Neural cell (in vitro differentiated cells): ENCODE measurements at regions not wholly inside any gene's neighbourhood (a gene's known extent, or its start where the extent isn't known, plus 50 kb on each side); places are given as distances from the start of the nearest gene placed in this dataset.

ENCODE experiments used
- H2AFZ ChIP-seq: fragments of 200-600, 300-800 bp; sonication (generic), shearing (Covaris generic); 2 replicates; pipeline ENCODE4 v1.6.0; 2014; ENCODE audit warnings: low read depth, mild to moderate bottlenecking, antibody characterized with exemption, low read length, moderate library complexity
- H3F3A ChIP-seq: fragments of 200-600 bp; shearing (Covaris generic); 2 replicates; pipeline ENCODE4 v1.6.1; 2016; ENCODE audit warnings: mild to moderate bottlenecking, moderate library complexity, mixed read lengths, antibody characterized with exemption, low read length; ENCODE audit not compliant: insufficient read depth, poor library complexity, severe bottlenecking
- H3K27ac ChIP-seq: fragments of 200-600, 300-800 bp; sonication (generic), shearing (Covaris generic); 2 replicates; pipeline ENCODE4 v1.5.1; 2014; ENCODE audit warnings: mild to moderate bottlenecking, low read length, moderate library complexity
- H3K27me3 ChIP-seq: fragments of 300-800, 200-600 bp; sonication (generic), shearing (Covaris generic); 2 replicates; pipeline ENCODE4 v1.6.0; 2014; ENCODE audit warnings: mild to moderate bottlenecking, low read depth, low read length, moderate library complexity; ENCODE audit not compliant: insufficient read depth
- H3K36me3 ChIP-seq: fragments of 300-800, 200-600 bp; sonication (generic), shearing (Covaris generic); 2 replicates; pipeline ENCODE4 v1.5.1; 2014; ENCODE audit warnings: mild to moderate bottlenecking, antibody characterized with exemption, low read length, moderate library complexity; ENCODE audit not compliant: insufficient read depth
- H3K4me2 ChIP-seq: fragments of 300-800, 200-600 bp; sonication (generic), shearing (Covaris generic); 2 replicates; pipeline ENCODE4 v1.6.0; 2014; ENCODE audit warnings: mild to moderate bottlenecking, low read length
- H3K4me3 ChIP-seq: fragments of 300-800, 200-600 bp; sonication (generic), shearing (Covaris generic); 2 replicates; pipeline ENCODE4 v1.5.1; 2014; ENCODE audit warnings: mild to moderate bottlenecking, low read length, moderate library complexity
- H3K79me2 ChIP-seq: fragments of 200-600 bp; shearing (Covaris generic); replicated peaks from 2 replicates; pipeline ENCODE4 v1.6.0; 2014; ENCODE audit warnings: mild to moderate bottlenecking, low read length, moderate library complexity; ENCODE audit not compliant: insufficient read depth
- H3K9ac ChIP-seq: fragments of 300-800, 200-600 bp; sonication (generic), shearing (Covaris generic); 2 replicates; pipeline ENCODE4 v1.6.1; 2016; ENCODE audit warnings: mild to moderate bottlenecking, low read length, mixed read lengths
- H3K9me2 ChIP-seq: fragments of 200-600 bp; shearing (Covaris generic); 2 replicates; pipeline ENCODE4 v1.6.1; 2016; ENCODE audit warnings: mild to moderate bottlenecking, low read length, mixed read lengths; ENCODE audit not compliant: insufficient read depth
- H3K9me3 ChIP-seq: fragments of 200-600, 300-800 bp; sonication (generic), shearing (Covaris generic); 2 replicates; pipeline ENCODE4 v1.6.1; 2016; ENCODE audit warnings: mild to moderate bottlenecking, mixed run types, low read length, moderate library complexity, mixed read lengths
- H4K20me1 ChIP-seq: fragments of 200-600 bp; shearing (Covaris generic); 2 replicates; pipeline ENCODE4 v1.6.1; 2016; ENCODE audit warnings: mild to moderate bottlenecking, mixed run types; ENCODE audit not compliant: insufficient read depth
- EP300 ChIP-seq: fragments of 450-650 bp; conservative IDR thresholded peaks from 2 replicates; pipeline ENCODE4 v1.6.1; 2014; ENCODE audit warnings: antibody characterized with exemption, mild to moderate bottlenecking, moderate library complexity; ENCODE audit not compliant: poor library complexity, severe bottlenecking
- EZH2 ChIP-seq: fragments of 200-600, 300-800 bp; shearing (Covaris generic), sonication (generic); IDR thresholded peaks from 2 replicates; pipeline ENCODE4 v1.6.1; 2014; ENCODE audit warnings: antibody characterized with exemption, low read length, borderline replicate concordance, mild to moderate bottlenecking; ENCODE audit not compliant: insufficient read depth, poor library complexity, severe bottlenecking
- MXI1 ChIP-seq: fragments of 450-650 bp; conservative IDR thresholded peaks from 2 replicates; pipeline ENCODE4 v1.6.1; 2014; ENCODE audit warnings: antibody characterized with exemption, mild to moderate bottlenecking; ENCODE audit not compliant: poor library complexity, severe bottlenecking
- POLR2AphosphoS5 ChIP-seq: IDR thresholded peaks from 2 replicates; pipeline ENCODE4 v1.6.1; 2012
- RAD21 ChIP-seq: fragments of 450-650 bp; conservative IDR thresholded peaks from 2 replicates; pipeline ENCODE4 v1.6.1; 2014; ENCODE audit warnings: antibody characterized with exemption, mild to moderate bottlenecking, moderate library complexity
- SMC3 ChIP-seq: fragments of 450-650 bp; conservative IDR thresholded peaks from 2 replicates; pipeline ENCODE4 v1.6.1; 2014; ENCODE audit warnings: antibody characterized with exemption, mild to moderate bottlenecking, moderate library complexity; ENCODE audit not compliant: poor library complexity
- TAF1 ChIP-seq: IDR thresholded peaks from 2 replicates; pipeline ENCODE4 v1.6.1; 2012; ENCODE audit warnings: low read depth
- TF ChIP-seq, protein P1 (sequence below): fragments of 450-650 bp; IDR thresholded peaks from 2 replicates; pipeline ENCODE4 v1.5.1; 2014; ENCODE audit warnings: antibody characterized with exemption, mild to moderate bottlenecking, moderate library complexity; ENCODE audit not compliant: poor library complexity, severe bottlenecking
- TF ChIP-seq, protein P2 (sequence below): IDR thresholded peaks from 2 replicates; pipeline ENCODE4 v1.6.1; 2012; ENCODE audit warnings: borderline replicate concordance

DNA sequence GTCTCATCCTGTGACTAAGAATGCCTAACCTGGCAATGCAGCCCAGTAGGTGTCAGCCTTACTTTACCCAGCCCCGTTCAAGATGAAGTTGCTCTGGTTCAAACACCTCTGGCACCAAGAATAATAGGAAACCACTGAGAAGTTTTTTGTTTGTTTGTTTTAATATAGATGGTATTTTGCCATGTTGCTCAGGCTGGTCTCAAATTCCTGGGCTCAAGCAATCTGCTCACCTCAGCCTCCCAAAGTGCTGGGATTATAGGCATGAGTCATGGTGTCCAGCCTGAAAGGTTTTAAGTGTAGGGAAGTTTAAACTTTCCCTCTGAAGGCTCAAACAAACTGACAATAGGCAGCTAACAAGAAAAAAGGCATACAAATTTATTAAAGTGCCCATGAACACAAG lies 51.2 kb upstream of the ABCC4 start:
- no peaks in the 10 kb centered on the region for H3K9me2 ChIP-seq
- no peak for TF ChIP-seq SMC3

DNA sequence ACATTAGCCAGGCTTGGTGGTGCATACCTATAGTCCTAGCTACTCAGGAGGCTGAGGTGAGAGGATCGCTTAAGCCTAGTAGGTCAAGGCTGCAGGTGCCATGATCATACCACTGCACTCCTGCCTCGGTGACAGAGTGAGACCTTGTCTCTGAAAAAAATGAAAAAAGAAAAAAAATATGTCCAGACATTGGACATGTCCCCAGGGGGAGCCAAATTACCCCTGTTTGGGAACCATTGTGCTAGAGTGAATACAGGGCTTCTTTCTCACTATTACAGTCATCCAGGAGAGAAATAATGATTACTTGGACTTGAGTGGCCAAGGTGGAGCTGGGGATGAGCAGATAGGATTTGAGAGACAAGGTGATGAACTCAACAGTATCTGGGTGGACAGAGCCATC lies 52.9 kb upstream of the ABCC4 start:
- H3K27ac ChIP-seq: no peak overlapping the region
- no peak overlapping the region for H3K4me3 ChIP-seq
- no peak overlapping the region for H3K4me2 ChIP-seq
- no peaks in the 10 kb centered on the region for H3K9me2 ChIP-seq
- H3K36me3 ChIP-seq: no peaks in the 10 kb centered on the region
- H3K27me3 ChIP-seq: no peaks in the 10 kb centered on the region
- H3K9ac ChIP-seq: no peak overlapping the region
- TF ChIP-seq RAD21 (no peak), POLR2AphosphoS5 (no peak), EZH2 (no peak), TAF1 (no peak), EP300 (no peak), SMC3 (no peak), MXI1 (no peak)
- TF ChIP-seq, protein P1, sequence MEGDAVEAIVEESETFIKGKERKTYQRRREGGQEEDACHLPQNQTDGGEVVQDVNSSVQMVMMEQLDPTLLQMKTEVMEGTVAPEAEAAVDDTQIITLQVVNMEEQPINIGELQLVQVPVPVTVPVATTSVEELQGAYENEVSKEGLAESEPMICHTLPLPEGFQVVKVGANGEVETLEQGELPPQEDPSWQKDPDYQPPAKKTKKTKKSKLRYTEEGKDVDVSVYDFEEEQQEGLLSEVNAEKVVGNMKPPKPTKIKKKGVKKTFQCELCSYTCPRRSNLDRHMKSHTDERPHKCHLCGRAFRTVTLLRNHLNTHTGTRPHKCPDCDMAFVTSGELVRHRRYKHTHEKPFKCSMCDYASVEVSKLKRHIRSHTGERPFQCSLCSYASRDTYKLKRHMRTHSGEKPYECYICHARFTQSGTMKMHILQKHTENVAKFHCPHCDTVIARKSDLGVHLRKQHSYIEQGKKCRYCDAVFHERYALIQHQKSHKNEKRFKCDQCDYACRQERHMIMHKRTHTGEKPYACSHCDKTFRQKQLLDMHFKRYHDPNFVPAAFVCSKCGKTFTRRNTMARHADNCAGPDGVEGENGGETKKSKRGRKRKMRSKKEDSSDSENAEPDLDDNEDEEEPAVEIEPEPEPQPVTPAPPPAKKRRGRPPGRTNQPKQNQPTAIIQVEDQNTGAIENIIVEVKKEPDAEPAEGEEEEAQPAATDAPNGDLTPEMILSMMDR: no peak
- TF ChIP-seq, protein P2, sequence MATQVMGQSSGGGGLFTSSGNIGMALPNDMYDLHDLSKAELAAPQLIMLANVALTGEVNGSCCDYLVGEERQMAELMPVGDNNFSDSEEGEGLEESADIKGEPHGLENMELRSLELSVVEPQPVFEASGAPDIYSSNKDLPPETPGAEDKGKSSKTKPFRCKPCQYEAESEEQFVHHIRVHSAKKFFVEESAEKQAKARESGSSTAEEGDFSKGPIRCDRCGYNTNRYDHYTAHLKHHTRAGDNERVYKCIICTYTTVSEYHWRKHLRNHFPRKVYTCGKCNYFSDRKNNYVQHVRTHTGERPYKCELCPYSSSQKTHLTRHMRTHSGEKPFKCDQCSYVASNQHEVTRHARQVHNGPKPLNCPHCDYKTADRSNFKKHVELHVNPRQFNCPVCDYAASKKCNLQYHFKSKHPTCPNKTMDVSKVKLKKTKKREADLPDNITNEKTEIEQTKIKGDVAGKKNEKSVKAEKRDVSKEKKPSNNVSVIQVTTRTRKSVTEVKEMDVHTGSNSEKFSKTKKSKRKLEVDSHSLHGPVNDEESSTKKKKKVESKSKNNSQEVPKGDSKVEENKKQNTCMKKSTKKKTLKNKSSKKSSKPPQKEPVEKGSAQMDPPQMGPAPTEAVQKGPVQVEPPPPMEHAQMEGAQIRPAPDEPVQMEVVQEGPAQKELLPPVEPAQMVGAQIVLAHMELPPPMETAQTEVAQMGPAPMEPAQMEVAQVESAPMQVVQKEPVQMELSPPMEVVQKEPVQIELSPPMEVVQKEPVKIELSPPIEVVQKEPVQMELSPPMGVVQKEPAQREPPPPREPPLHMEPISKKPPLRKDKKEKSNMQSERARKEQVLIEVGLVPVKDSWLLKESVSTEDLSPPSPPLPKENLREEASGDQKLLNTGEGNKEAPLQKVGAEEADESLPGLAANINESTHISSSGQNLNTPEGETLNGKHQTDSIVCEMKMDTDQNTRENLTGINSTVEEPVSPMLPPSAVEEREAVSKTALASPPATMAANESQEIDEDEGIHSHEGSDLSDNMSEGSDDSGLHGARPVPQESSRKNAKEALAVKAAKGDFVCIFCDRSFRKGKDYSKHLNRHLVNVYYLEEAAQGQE: no peak
- H3K79me2 ChIP-seq: no peaks in the 10 kb centered on the region
- H3F3A ChIP-seq: no peaks in the 10 kb centered on the region
- no peak overlapping the region for H2AFZ ChIP-seq
- H4K20me1 ChIP-seq: no peaks in the 10 kb centered on the region
- H3K9me3 ChIP-seq: no peaks in the 10 kb centered on the region

More for the DNA sequence above, 51.2 kb upstream of the ABCC4 start:
- no peak overlapping the region for H3K4me2 ChIP-seq
- no peak overlapping the region for H3K4me3 ChIP-seq
- no peak overlapping the region for H3K9ac ChIP-seq
- H3F3A ChIP-seq: no peaks in the 10 kb centered on the region
- H3K9me3 ChIP-seq: no peaks in the 10 kb centered on the region
- H3K27me3 ChIP-seq: no peaks in the 10 kb centered on the region
- no peak overlapping the region for H3K27ac ChIP-seq
- no peaks in the 10 kb centered on the region for H3K79me2 ChIP-seq
- no peak overlapping the region for H2AFZ ChIP-seq
- no peaks in the 10 kb centered on the region for H3K36me3 ChIP-seq
- no peaks in the 10 kb centered on the region for H4K20me1 ChIP-seq
